Mesodermal cell (in vitro differentiated cells): ENCODE measurements at regions not wholly inside any gene's neighbourhood (a gene's known extent, or its start where the extent isn't known, plus 50 kb on each side); places are given as distances from the start of the nearest gene placed in this dataset.
"Not testable (repeated sequence)": the region's sequence is repeated elsewhere in the genome, so short reads cannot be mapped to it uniquely, and the experiment has no call there.

Experiments
- H3K27ac ChIP-seq: 2 replicates; pipeline ENCODE4 v1.7.0; 2013; ENCODE audit warnings: mild to moderate bottlenecking, low read depth, low read length, moderate library complexity; ENCODE audit not compliant: severe bottlenecking
- H3K36me3 ChIP-seq: 2 replicates; pipeline ENCODE4 v1.7.1; 2013; ENCODE audit warnings: mild to moderate bottlenecking, low read length, moderate library complexity; ENCODE audit not compliant: control insufficient read depth, insufficient read depth
- H3K4me1 ChIP-seq: one replicate; pipeline ENCODE4 v1.7.1; 2013; ENCODE audit warnings: mild to moderate bottlenecking, low read length; ENCODE audit not compliant: insufficient read depth, control insufficient read depth, poor library complexity, severe bottlenecking
- H3K4me3 ChIP-seq: 2 replicates; pipeline ENCODE4 v1.7.0; 2013; ENCODE audit warnings: low read length, control low read depth, mild to moderate bottlenecking; ENCODE audit not compliant: insufficient read depth, poor library complexity, severe bottlenecking; ENCODE audit errors: extremely low read depth
- H3K9me3 ChIP-seq: 2 replicates; pipeline ENCODE4 v1.7.1; 2013; ENCODE audit warnings: mild to moderate bottlenecking, low read length, moderate library complexity; ENCODE audit not compliant: control insufficient read depth
- WGBS, 2 experiments: methylation state at CpG; one replicate each; pipeline ENCODE4 v1.1.5; 2013; ENCODE audit warnings: missing lambda C conversion rate in 2 of 2; ENCODE audit not compliant: insufficient coverage in 2 of 2; 5-methylcytosine and 5-hydroxymethylcytosine counted together

GRCh38 chr2:144632809-144633208, 112.9 kb upstream of the ZEB2 start:
- H3K4me3 ChIP-seq: no peak overlapping the region
- 100% methylated on average over 1 of the region's 2 CpGs for WGBS, 2 experiments

GRCh38 chr2:144631636-144632035, 111.7 kb upstream of the ZEB2 start:
- Histone ChIP-seq H3K27ac (no peak overlapping the region), H3K4me3 (no peak overlapping the region), H3K4me1 (no peaks in the 10 kb centered on the region), H3K36me3 (no peaks in the 10 kb centered on the region), H3K9me3 (no peaks in the 10 kb centered on the region)
- no CpG with 5 or more reads among the region's 1 CpG for WGBS, 2 experiments

More at GRCh38 chr2:144632809-144633208, 112.9 kb upstream of the ZEB2 start:
- no peak overlapping the region for H3K27ac ChIP-seq
- H3K9me3 ChIP-seq: peaks cover 2% of the 10 kb centered on the region
- H3K36me3 ChIP-seq: no peaks in the 10 kb centered on the region
- no peaks in the 10 kb centered on the region for H3K4me1 ChIP-seq

GRCh38 chr2:144630459-144631215, 110.7 kb upstream of the ZEB2 start:
- WGBS, 2 experiments: 100% methylated on average over 1 of the region's 2 CpGs
- no peaks in the 10 kb centered on the region for H3K4me1 ChIP-seq
- H3K4me3 ChIP-seq: no peak overlapping the region
- H3K36me3 ChIP-seq: no peaks in the 10 kb centered on the region
- H3K27ac ChIP-seq: no peak overlapping the region
- no peaks in the 10 kb centered on the region for H3K9me3 ChIP-seq

DNA sequence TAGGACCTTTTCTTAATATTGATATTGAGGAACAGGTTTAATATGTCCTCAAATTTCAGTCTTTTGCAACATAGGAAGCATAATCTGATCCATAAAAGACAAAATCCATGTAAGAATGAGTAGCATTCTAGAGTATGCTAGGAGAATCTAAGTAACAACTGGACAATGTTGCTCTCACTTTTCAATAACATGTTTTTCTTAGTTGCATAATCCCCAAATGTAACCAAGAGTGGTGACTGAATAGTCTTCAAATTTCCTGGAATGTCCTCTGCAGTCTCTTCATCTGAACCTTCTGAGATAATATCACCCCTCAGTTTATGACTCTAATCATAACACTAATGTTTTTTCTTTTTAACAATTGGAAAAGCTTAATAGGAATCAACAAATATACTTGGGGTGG, 110.0 kb upstream of the ZEB2 start:
- Histone ChIP-seq H3K27ac (no peak overlapping the region), H3K9me3 (no peaks in the 10 kb centered on the region), H3K36me3 (no peaks in the 10 kb centered on the region), H3K4me3 (no peak overlapping the region), H3K4me1 (no peaks in the 10 kb centered on the region)

GRCh38 chr2:144628566-144628965, 108.6 kb upstream of the ZEB2 start:
- Histone ChIP-seq H3K9me3 (no peaks in the 10 kb centered on the region), H3K27ac (no peak overlapping the region), H3K36me3 (no peaks in the 10 kb centered on the region), H3K4me3 (no peak overlapping the region), H3K4me1 (no peaks in the 10 kb centered on the region)

GRCh38 chr2:144625626-144626025, 105.7 kb upstream of the ZEB2 start:
- Histone ChIP-seq H3K4me3 (no peak overlapping the region), H3K36me3 (no peaks in the 10 kb centered on the region), H3K9me3 (no peaks in the 10 kb centered on the region), H3K27ac (no peak overlapping the region), H3K4me1 (no peaks in the 10 kb centered on the region)
- 100% methylated on average over 1 of the region's 5 CpGs; no CpG with 5 or more reads in 1 of the 2 experiments for WGBS, 2 experiments

- Histone ChIP-seq H3K36me3 (no peaks in the 10 kb centered on the region), H3K9me3 (no peaks in the 10 kb centered on the region), H3K4me1 (no peaks in the 10 kb centered on the region), H3K27ac (no peak overlapping the region), H3K4me3 (no peak overlapping the region)
- 70% methylated on average over 2 of the region's 3 CpGs; no CpG with 5 or more reads in 1 of the 2 experiments for WGBS, 2 experiments
Observed at GRCh38 chr2:144625226-144625625, 105.3 kb upstream of the ZEB2 start.

- WGBS, 2 experiments: 100% methylated on average over 1 of the region's 4 CpGs; no CpG with 5 or more reads in 1 of the 2 experiments
- no peak overlapping the region for H3K27ac ChIP-seq
- H3K4me1 ChIP-seq: no peaks in the 10 kb centered on the region
- no peaks in the 10 kb centered on the region for H3K9me3 ChIP-seq
- H3K36me3 ChIP-seq: no peaks in the 10 kb centered on the region
- no peak overlapping the region for H3K4me3 ChIP-seq
Observed at GRCh38 chr2:144624451-144624850, 104.5 kb upstream of the ZEB2 start.

- not testable (repeated sequence) for H3K27ac ChIP-seq, H3K4me3 ChIP-seq, H3K36me3 ChIP-seq, H3K9me3 ChIP-seq, H3K4me1 ChIP-seq
- 100% methylated on average over 1 of the region's 1 CpG; no CpG with 5 or more reads in 1 of the 2 experiments for WGBS, 2 experiments
Observed at GRCh38 chr2:144622373-144622772, 102.5 kb upstream of the ZEB2 start.

- H3K9me3 ChIP-seq: no peaks in the 10 kb centered on the region
- no peaks in the 10 kb centered on the region for H3K36me3 ChIP-seq
- no peak overlapping the region for H3K4me3 ChIP-seq
- WGBS, 2 experiments: 100% methylated on average over 1 of the region's 3 CpGs; no CpG with 5 or more reads in 1 of the 2 experiments
- no peak overlapping the region for H3K27ac ChIP-seq
- no peaks in the 10 kb centered on the region for H3K4me1 ChIP-seq
Observed at GRCh38 chr2:144621266-144621665, 101.3 kb upstream of the ZEB2 start.

DNA sequence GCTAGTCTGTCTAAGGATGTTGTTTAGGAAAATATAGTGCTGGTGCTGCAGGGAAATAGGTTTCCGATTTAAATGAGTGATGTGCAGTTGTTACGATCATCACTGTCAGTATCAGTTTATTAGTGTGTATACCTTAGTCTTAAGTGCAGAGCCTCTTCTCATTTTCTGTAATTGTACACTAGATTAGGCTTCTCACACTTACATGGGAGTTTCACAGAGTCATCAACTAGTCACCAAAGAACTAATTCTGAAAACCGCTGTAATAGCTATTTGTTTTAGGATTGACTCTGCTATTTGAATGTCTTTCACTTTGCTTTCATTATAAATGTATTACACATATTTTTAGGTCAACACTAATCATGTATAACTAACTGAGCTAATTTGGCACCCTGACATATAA, 99.8 kb upstream of the ZEB2 start:
- WGBS, 2 experiments: no CpG with 5 or more reads among the region's 3 CpGs
- H3K36me3 ChIP-seq: no peaks in the 10 kb centered on the region
- H3K9me3 ChIP-seq: no peaks in the 10 kb centered on the region
- no peak overlapping the region for H3K27ac ChIP-seq
- no peak overlapping the region for H3K4me3 ChIP-seq
- H3K4me1 ChIP-seq: no peaks in the 10 kb centered on the region
